ENCODE measurements at regions not wholly inside any gene's neighbourhood (a gene's known extent, or its start where the extent isn't known, plus 50 kb on each side); places are given as distances from the start of the nearest gene placed in this dataset.
"Not testable (repeated sequence)": the region's sequence is repeated elsewhere in the genome, so short reads cannot be mapped to it uniquely, and the experiment has no call there.

GRCh38 chr11:97548280-97548679, 1158.5 kb downstream of the JRKL start:
- no peaks in the 10 kb centered on the region for H3K36me3 ChIP-seq (ENCODE audit: control insufficient read depth, insufficient read depth, low read length)
- H4K5ac ChIP-seq (ENCODE audit: low read length), result no peak overlapping the region
- H3K4ac ChIP-seq (ENCODE audit: low read depth, low read length), result no peak overlapping the region
- no peaks in the 10 kb centered on the region for H3K79me1 ChIP-seq (ENCODE audit: low read length)
- no peak overlapping the region for H3K4me3 ChIP-seq (ENCODE audit: low read length)
- H3K4me2 ChIP-seq (ENCODE audit: low read length), result no peak overlapping the region
- no peak overlapping the region for H2BK120ac ChIP-seq (ENCODE audit: low read depth, low read length)
- H4K8ac ChIP-seq (ENCODE audit: low read depth, low read length), result no peak overlapping the region
- peak; percentile 1 for DNase-seq
- no peaks in the 10 kb centered on the region for H3K27me3 ChIP-seq (ENCODE audit: insufficient read depth, low read length, poor library complexity)
- H3K18ac ChIP-seq (ENCODE audit: low read length), result no peak overlapping the region
- no peaks in the 10 kb centered on the region for H3K4me1 ChIP-seq (ENCODE audit: control insufficient read depth, low read depth, low read length)
- H3K9ac ChIP-seq (ENCODE audit: low read length), result no peak overlapping the region
- H2BK5ac ChIP-seq (ENCODE audit: low read length), result no peak overlapping the region
- no peak overlapping the region for H3K56ac ChIP-seq (ENCODE audit: low read length)
- H3K27ac ChIP-seq (ENCODE audit: low read depth, low read length), result no peak overlapping the region
- WGBS (ENCODE audit: extremely low coverage, insufficient coverage, low lambda C conversion rate), result no CpG with 5 or more reads among the region's 2 CpGs
- H2BK15ac ChIP-seq (replicated peaks; ENCODE audit: low read depth), result no peak overlapping the region
- no peaks in the 10 kb centered on the region for H3K79me2 ChIP-seq (ENCODE audit: control insufficient read depth, insufficient read depth, low read length)
- no peak overlapping the region for H3K23ac ChIP-seq (ENCODE audit: low read length)
- no peak overlapping the region for H2AK5ac ChIP-seq (ENCODE audit: low read length)

DNA sequence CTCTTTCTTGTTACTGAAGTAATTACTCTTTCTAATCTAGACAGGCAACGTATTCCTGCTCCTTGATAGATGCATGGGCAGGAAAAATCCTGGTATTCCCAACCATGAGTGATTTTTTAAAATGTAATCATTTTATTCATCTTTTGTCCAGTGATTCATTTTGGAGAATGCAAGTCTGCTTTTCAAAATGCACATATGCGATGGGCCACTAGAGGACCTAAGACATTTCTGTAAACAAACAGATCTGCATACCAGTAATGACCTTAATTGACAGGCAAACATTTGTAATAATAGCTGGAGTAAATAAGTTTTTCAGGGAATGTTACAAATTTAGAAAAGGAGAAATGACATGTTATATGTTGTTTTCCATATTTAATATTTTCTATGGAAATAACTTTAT, 1167.6 kb downstream of the JRKL start:
- Histone ChIP-seq H4K5ac (ENCODE audit: low read length) (no peak overlapping the region), H3K18ac (ENCODE audit: low read length) (no peak overlapping the region), H3K27ac (ENCODE audit: low read depth, low read length) (no peak overlapping the region), H2BK5ac (ENCODE audit: low read length) (no peak overlapping the region), H3K27me3 (ENCODE audit: insufficient read depth, low read length, poor library complexity) (no peaks in the 10 kb centered on the region), H2BK120ac (ENCODE audit: low read depth, low read length) (no peak overlapping the region), H3K4me3 (ENCODE audit: low read length) (no peak overlapping the region), H3K4me2 (ENCODE audit: low read length) (no peak overlapping the region), H3K56ac (ENCODE audit: low read length) (no peak overlapping the region), H3K79me1 (ENCODE audit: low read length) (no peaks in the 10 kb centered on the region), H2AK5ac (ENCODE audit: low read length) (no peak overlapping the region), H3K9ac (ENCODE audit: low read length) (no peak overlapping the region), H4K8ac (ENCODE audit: low read depth, low read length) (no peak overlapping the region), H3K79me2 (ENCODE audit: control insufficient read depth, insufficient read depth, low read length) (no peaks in the 10 kb centered on the region), H3K23ac (ENCODE audit: low read length) (no peak overlapping the region), H3K4me1 (ENCODE audit: control insufficient read depth, low read depth, low read length) (no peaks in the 10 kb centered on the region), H3K4ac (ENCODE audit: low read depth, low read length) (no peak overlapping the region), H3K36me3 (ENCODE audit: control insufficient read depth, insufficient read depth, low read length) (no peaks in the 10 kb centered on the region), H2BK15ac (replicated peaks; ENCODE audit: low read depth) (no peak overlapping the region)
- DNase-seq, result no peak
- no CpG with 5 or more reads among the region's 2 CpGs for WGBS (ENCODE audit: extremely low coverage, insufficient coverage, low lambda C conversion rate)

DNA sequence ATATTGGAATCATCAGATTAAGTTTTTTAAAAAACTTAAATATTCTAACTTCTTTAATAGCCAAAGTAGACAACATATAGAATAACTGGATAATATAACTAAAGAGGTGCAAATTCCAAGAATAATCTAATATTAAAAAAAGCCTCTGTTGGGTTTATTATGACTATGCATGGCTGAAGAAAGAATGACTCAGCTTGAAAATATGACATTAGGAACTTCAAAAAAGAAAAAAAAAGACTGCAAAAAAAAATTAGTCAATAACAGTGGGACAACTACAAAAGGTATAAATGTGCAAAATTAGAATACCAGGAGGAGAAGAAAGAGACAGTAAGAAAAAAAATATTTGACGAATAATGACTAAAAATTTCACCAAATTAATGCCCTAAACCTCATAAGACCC, 1178.0 kb downstream of the JRKL start:
- Histone ChIP-seq H3K23ac (ENCODE audit: low read length) (no peak overlapping the region), H3K18ac (ENCODE audit: low read length) (no peak overlapping the region), H4K8ac (ENCODE audit: low read depth, low read length) (no peak overlapping the region), H2BK120ac (ENCODE audit: low read depth, low read length) (no peak overlapping the region), H3K4me1 (ENCODE audit: control insufficient read depth, low read depth, low read length) (no peaks in the 10 kb centered on the region), H3K36me3 (ENCODE audit: control insufficient read depth, insufficient read depth, low read length) (no peaks in the 10 kb centered on the region), H3K27me3 (ENCODE audit: insufficient read depth, low read length, poor library complexity) (no peaks in the 10 kb centered on the region), H3K56ac (ENCODE audit: low read length) (no peak overlapping the region), H2BK5ac (ENCODE audit: low read length) (no peak overlapping the region), H2AK5ac (ENCODE audit: low read length) (no peak overlapping the region), H3K27ac (ENCODE audit: low read depth, low read length) (no peak overlapping the region), H3K4me3 (ENCODE audit: low read length) (no peak overlapping the region), H4K5ac (ENCODE audit: low read length) (no peak overlapping the region), H3K9ac (ENCODE audit: low read length) (no peak overlapping the region), H3K79me1 (ENCODE audit: low read length) (no peaks in the 10 kb centered on the region), H3K4ac (ENCODE audit: low read depth, low read length) (no peak overlapping the region), H3K4me2 (ENCODE audit: low read length) (no peak overlapping the region), H2BK15ac (replicated peaks; ENCODE audit: low read depth) (no peak overlapping the region), H3K79me2 (ENCODE audit: control insufficient read depth, insufficient read depth, low read length) (no peaks in the 10 kb centered on the region)
- no peak for DNase-seq
- no CpG with 5 or more reads among the region's 1 CpG for WGBS (ENCODE audit: extremely low coverage, insufficient coverage, low lambda C conversion rate)

GRCh38 chr11:97570636-97571035, 1180.8 kb downstream of the JRKL start:
- no peaks in the 10 kb centered on the region for H3K79me1 ChIP-seq (ENCODE audit: low read length)
- H3K9ac ChIP-seq (ENCODE audit: low read length), result no peak overlapping the region
- DNase-seq, result no peak
- no CpG with 5 or more reads among the region's 3 CpGs for WGBS (ENCODE audit: extremely low coverage, insufficient coverage, low lambda C conversion rate)
- H3K56ac ChIP-seq (ENCODE audit: low read length), result no peak overlapping the region
- H4K8ac ChIP-seq (ENCODE audit: low read depth, low read length), result no peak overlapping the region
- no peak overlapping the region for H3K18ac ChIP-seq (ENCODE audit: low read length)
- no peak overlapping the region for H4K5ac ChIP-seq (ENCODE audit: low read length)
- H2BK120ac ChIP-seq (ENCODE audit: low read depth, low read length), result no peak overlapping the region
- no peaks in the 10 kb centered on the region for H3K36me3 ChIP-seq (ENCODE audit: control insufficient read depth, insufficient read depth, low read length)
- H3K4ac ChIP-seq (ENCODE audit: low read depth, low read length), result no peak overlapping the region
- H3K4me2 ChIP-seq (ENCODE audit: low read length), result no peak overlapping the region
- no peak overlapping the region for H2BK5ac ChIP-seq (ENCODE audit: low read length)
- H3K4me3 ChIP-seq (ENCODE audit: low read length), result no peak overlapping the region
- H3K23ac ChIP-seq (ENCODE audit: low read length), result no peak overlapping the region
- no peak overlapping the region for H3K27ac ChIP-seq (ENCODE audit: low read depth, low read length)
- H3K27me3 ChIP-seq (ENCODE audit: insufficient read depth, low read length, poor library complexity), result no peaks in the 10 kb centered on the region
- no peaks in the 10 kb centered on the region for H3K79me2 ChIP-seq (ENCODE audit: control insufficient read depth, insufficient read depth, low read length)
- no peaks in the 10 kb centered on the region for H3K4me1 ChIP-seq (ENCODE audit: control insufficient read depth, low read depth, low read length)
- no peak overlapping the region for H2BK15ac ChIP-seq (replicated peaks; ENCODE audit: low read depth)
- no peak overlapping the region for H2AK5ac ChIP-seq (ENCODE audit: low read length)

- not testable (repeated sequence) for H4K8ac ChIP-seq (ENCODE audit: low read depth, low read length); H4K5ac ChIP-seq (ENCODE audit: low read length); H2BK120ac ChIP-seq (ENCODE audit: low read depth, low read length); H3K36me3 ChIP-seq (ENCODE audit: control insufficient read depth, insufficient read depth, low read length); H2BK15ac ChIP-seq (replicated peaks; ENCODE audit: low read depth); H3K4me2 ChIP-seq (ENCODE audit: low read length); H3K18ac ChIP-seq (ENCODE audit: low read length); H3K79me2 ChIP-seq (ENCODE audit: control insufficient read depth, insufficient read depth, low read length); H3K9ac ChIP-seq (ENCODE audit: low read length); H2AK5ac ChIP-seq (ENCODE audit: low read length); H3K4me1 ChIP-seq (ENCODE audit: control insufficient read depth, low read depth, low read length); H3K23ac ChIP-seq (ENCODE audit: low read length); H3K27me3 ChIP-seq (ENCODE audit: insufficient read depth, low read length, poor library complexity); H2BK5ac ChIP-seq (ENCODE audit: low read length); H3K4me3 ChIP-seq (ENCODE audit: low read length); H3K56ac ChIP-seq (ENCODE audit: low read length); H3K4ac ChIP-seq (ENCODE audit: low read depth, low read length); H3K27ac ChIP-seq (ENCODE audit: low read depth, low read length); H3K79me1 ChIP-seq (ENCODE audit: low read length)
- no CpG with 5 or more reads among the region's 6 CpGs for WGBS (ENCODE audit: extremely low coverage, insufficient coverage, low lambda C conversion rate)
- DNase-seq, result peak; percentile 23
Measured at GRCh38 chr11:97573771-97574170, 1184.0 kb downstream of the JRKL start.

GRCh38 chr11:97574976-97575665, 1185.3 kb downstream of the JRKL start:
- H3K4me2 ChIP-seq (ENCODE audit: low read length), result no peak overlapping the region
- no peaks in the 10 kb centered on the region for H3K36me3 ChIP-seq (ENCODE audit: control insufficient read depth, insufficient read depth, low read length)
- no peak overlapping the region for H3K27ac ChIP-seq (ENCODE audit: low read depth, low read length)
- H2AK5ac ChIP-seq (ENCODE audit: low read length), result no peak overlapping the region
- no peak overlapping the region for H4K8ac ChIP-seq (ENCODE audit: low read depth, low read length)
- no peaks in the 10 kb centered on the region for H3K79me1 ChIP-seq (ENCODE audit: low read length)
- no peak overlapping the region for H2BK5ac ChIP-seq (ENCODE audit: low read length)
- H2BK120ac ChIP-seq (ENCODE audit: low read depth, low read length), result no peak overlapping the region
- no peak overlapping the region for H2BK15ac ChIP-seq (replicated peaks; ENCODE audit: low read depth)
- no peak overlapping the region for H3K56ac ChIP-seq (ENCODE audit: low read length)
- no peaks in the 10 kb centered on the region for H3K79me2 ChIP-seq (ENCODE audit: control insufficient read depth, insufficient read depth, low read length)
- H3K4ac ChIP-seq (ENCODE audit: low read depth, low read length), result no peak overlapping the region
- no peak for DNase-seq
- H3K27me3 ChIP-seq (ENCODE audit: insufficient read depth, low read length, poor library complexity), result no peaks in the 10 kb centered on the region
- H3K4me1 ChIP-seq (ENCODE audit: control insufficient read depth, low read depth, low read length), result no peaks in the 10 kb centered on the region
- no peak overlapping the region for H3K23ac ChIP-seq (ENCODE audit: low read length)
- WGBS (ENCODE audit: extremely low coverage, insufficient coverage, low lambda C conversion rate), result no CpG with 5 or more reads among the region's 3 CpGs
- no peak overlapping the region for H3K18ac ChIP-seq (ENCODE audit: low read length)
- H4K5ac ChIP-seq (ENCODE audit: low read length), result no peak overlapping the region
- no peak overlapping the region for H3K4me3 ChIP-seq (ENCODE audit: low read length)
- no peak overlapping the region for H3K9ac ChIP-seq (ENCODE audit: low read length)

All from mesendoderm (in vitro differentiated cells).